PFSK-1 (cell line): ENCODE measurements at regions not wholly inside any gene's neighbourhood (a gene's known extent, or its start where the extent isn't known, plus 50 kb on each side); places are given as distances from the start of the nearest gene placed in this dataset.

ENCODE experiments used
- POLR2AphosphoS5 ChIP-seq: IDR thresholded peaks from 2 replicates; pipeline ENCODE4 v1.6.1; 2012; ENCODE audit warnings: low read depth, mild to moderate bottlenecking, control low read depth, low read length, moderate library complexity
- SIN3A ChIP-seq: IDR thresholded peaks from 2 replicates; pipeline ENCODE4 v1.6.1; 2012; ENCODE audit warnings: mild to moderate bottlenecking, low read length, moderate library complexity, borderline replicate concordance; ENCODE audit not compliant: insufficient read depth

DNA sequence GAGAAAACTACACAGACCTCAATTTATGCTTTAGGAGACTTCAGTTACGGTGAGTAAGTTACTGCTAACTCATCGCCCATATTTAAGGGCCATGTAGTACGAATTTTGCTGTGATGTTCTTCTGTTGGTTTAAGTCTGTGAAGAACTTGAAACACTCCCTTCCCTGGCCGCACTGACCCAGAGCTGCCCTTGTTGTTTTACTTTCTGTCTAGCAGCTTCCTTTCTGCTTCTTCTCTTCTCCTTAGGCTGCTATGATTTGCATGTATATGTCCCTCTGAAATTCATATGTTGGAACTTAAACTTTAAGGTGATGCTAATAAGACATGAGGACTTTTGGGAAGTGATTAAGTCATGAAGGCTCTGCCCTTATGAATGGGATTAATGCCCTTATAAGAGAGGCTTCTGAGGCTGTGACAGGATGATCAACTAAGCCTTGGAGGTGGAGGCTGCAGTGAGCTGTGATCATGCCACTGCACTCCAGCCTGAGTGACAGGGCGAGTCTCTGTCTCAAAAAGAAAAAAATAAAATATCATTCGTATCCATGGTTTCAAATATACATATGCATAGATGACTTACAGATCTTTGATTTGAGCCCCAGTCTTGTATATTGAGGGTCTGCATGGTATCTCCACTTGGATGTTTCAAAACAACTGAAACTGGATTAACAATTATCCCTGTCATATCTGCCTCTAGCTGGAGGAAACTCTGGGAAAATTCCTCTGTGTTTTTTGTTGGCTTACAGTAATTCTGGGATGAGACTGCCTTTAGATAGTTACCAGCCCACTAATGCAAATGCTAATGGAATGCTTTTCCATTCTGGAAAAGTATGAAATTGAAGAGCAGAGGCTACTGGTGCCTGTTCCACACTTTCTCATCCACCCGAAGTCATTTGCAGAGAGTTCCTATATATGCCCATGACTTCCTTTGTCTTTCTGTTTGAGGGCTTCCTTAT lies 263.4 kb upstream of the ACTBL2 start:
- TF ChIP-seq POLR2AphosphoS5: no peak
- TF ChIP-seq SIN3A: no peak
